ENCODE measurements at regions not wholly inside any gene's neighbourhood (a gene's known extent, or its start where the extent isn't known, plus 50 kb on each side); places are given as distances from the start of the nearest gene placed in this dataset.
"Not testable (repeated sequence)": the region's sequence is repeated elsewhere in the genome, so short reads cannot be mapped to it uniquely, and the experiment has no call there.

GRCh38 chr15:84421513-84422181, 179.2 kb upstream of the ZSCAN2 start:
- not testable (repeated sequence) for DNase-seq (ENCODE audit: low read depth)

GRCh38 chr15:84425327-84425726, 175.5 kb upstream of the ZSCAN2 start:
- not testable (repeated sequence) for DNase-seq (ENCODE audit: low read depth)

GRCh38 chr15:84473305-84473877, 127.4 kb upstream of the ZSCAN2 start:
- DNase-seq (ENCODE audit: low read depth) = not testable (repeated sequence)

GRCh38 chr15:84476364-84477033, 124.3 kb upstream of the ZSCAN2 start:
- not testable (repeated sequence) for DNase-seq (ENCODE audit: low read depth)

GRCh38 chr15:84477550-84477949, 123.3 kb upstream of the ZSCAN2 start:
- DNase-seq (ENCODE audit: low read depth) = not testable (repeated sequence)

GRCh38 chr15:84480174-84480681, 120.6 kb upstream of the ZSCAN2 start:
- not testable (repeated sequence) for DNase-seq (ENCODE audit: low read depth)

- DNase-seq (ENCODE audit: low read depth) = not testable (repeated sequence)
These were observed 117.0 kb upstream of the ZSCAN2 start for GRCh38 chr15:84483859-84484258.

- DNase-seq (ENCODE audit: low read depth) = peak; percentile 8
These were observed 100.5 kb upstream of the ZSCAN2 start for GRCh38 chr15:84500165-84500889.

GRCh38 chr15:84503101-84503500, 97.7 kb upstream of the ZSCAN2 start:
- not testable (repeated sequence) for DNase-seq (ENCODE audit: low read depth)

GRCh38 chr15:84505552-84505951, 95.3 kb upstream of the ZSCAN2 start:
- not testable (repeated sequence) for DNase-seq (ENCODE audit: low read depth)

GRCh38 chr15:84512324-84512723, 88.5 kb upstream of the ZSCAN2 start:
- not testable (repeated sequence) for DNase-seq (ENCODE audit: low read depth)

GRCh38 chr15:84516773-84517172, 84.0 kb upstream of the ZSCAN2 start:
- not testable (repeated sequence) for DNase-seq (ENCODE audit: low read depth)

GRCh38 chr15:84525491-84526344, 75.1 kb upstream of the ZSCAN2 start:
- DNase-seq (ENCODE audit: low read depth) = not testable (repeated sequence)

- not testable (repeated sequence) for DNase-seq (ENCODE audit: low read depth)
These were observed 70.1 kb upstream of the ZSCAN2 start for GRCh38 chr15:84530751-84531150.

GRCh38 chr15:84531223-84531622, 69.6 kb upstream of the ZSCAN2 start:
- not testable (repeated sequence) for DNase-seq (ENCODE audit: low read depth)

GRCh38 chr15:84531709-84532367, 69.0 kb upstream of the ZSCAN2 start:
- not testable (repeated sequence) for DNase-seq (ENCODE audit: low read depth)

GRCh38 chr15:84533705-84534104, 67.1 kb upstream of the ZSCAN2 start:
- not testable (repeated sequence) for DNase-seq (ENCODE audit: low read depth)

GRCh38 chr15:84534561-84535235, 66.1 kb upstream of the ZSCAN2 start:
- DNase-seq (ENCODE audit: low read depth) = not testable (repeated sequence)

GRCh38 chr15:84536181-84536580, 64.6 kb upstream of the ZSCAN2 start:
- not testable (repeated sequence) for DNase-seq (ENCODE audit: low read depth)

GRCh38 chr15:84544586-84544985, 56.2 kb upstream of the ZSCAN2 start:
- DNase-seq (ENCODE audit: low read depth) = not testable (repeated sequence)

All from stimulated activated CD8-positive, alpha-beta memory T cell treated with anti-CD3 and anti-CD28 coated beads, Interleukin-4, amount 100 ng/mL, for 24 hours (primary cell).